GM12891 (cell line): ENCODE measurements at regions not wholly inside any gene's neighbourhood (a gene's known extent, or its start where the extent isn't known, plus 50 kb on each side); places are given as distances from the start of the nearest gene placed in this dataset.
A peak's percentile ranks its signal among the peaks of the same experiment; 100 is the strongest.
"Not testable (repeated sequence)": the region's sequence is repeated elsewhere in the genome, so short reads cannot be mapped to it uniquely, and the experiment has no call there.

ENCODE experiments used
- POLR2A ChIP-seq: IDR thresholded peaks from 2 replicates; pipeline ENCODE4 v1.6.1; 2011; ENCODE audit warnings: low read depth, low read length, control low read depth
- POLR2AphosphoS5 ChIP-seq: IDR thresholded peaks from 2 replicates; pipeline ENCODE4 v1.6.1; 2011; ENCODE audit warnings: low read depth, low read length, control low read depth
- POU2F2 ChIP-seq: IDR thresholded peaks from 2 replicates; pipeline ENCODE4 v1.6.1; 2011; ENCODE audit warnings: low read depth, mild to moderate bottlenecking, control low read depth, low read length, moderate library complexity
- TAF1 ChIP-seq: IDR thresholded peaks from 2 replicates; pipeline ENCODE4 v1.6.1; 2011; ENCODE audit warnings: low read depth, low read length, control low read depth

- TF ChIP-seq POLR2A, TAF1: not testable (repeated sequence)
- TF ChIP-seq POLR2AphosphoS5, result 0 out of 2 replicates have a peak, but pooled peaks have one; percentile 26
- TF ChIP-seq POU2F2, result peak; percentile 35; the same call in 1 of the 2 replicates
Observed at GRCh38 chr15:44853304-44853950, 103.1 kb upstream of the TERB2 start.
